ENCODE measurements at regions not wholly inside any gene's neighbourhood (a gene's known extent, or its start where the extent isn't known, plus 50 kb on each side); places are given as distances from the start of the nearest gene placed in this dataset.

DNA sequence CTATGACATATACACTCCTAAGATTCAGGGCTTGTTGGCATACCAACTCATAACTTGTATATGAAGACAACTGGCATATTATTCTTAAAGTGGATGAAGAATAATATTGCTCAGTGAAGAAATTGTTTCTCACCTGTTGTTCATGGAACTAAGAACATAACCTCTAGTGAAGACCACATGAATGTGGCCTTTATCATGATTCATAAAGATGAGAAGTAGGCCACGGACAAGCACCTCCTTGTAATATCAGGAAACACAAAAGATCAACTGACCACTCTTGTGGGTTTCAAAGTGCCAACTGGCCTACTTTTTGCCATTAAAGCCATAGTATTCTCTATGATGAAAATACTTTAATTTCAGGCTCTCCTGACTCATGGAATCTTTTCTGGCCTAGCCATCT lies 407.4 kb downstream of the GRB14 start:
- Histone ChIP-seq H3K36me3 (ENCODE audit: insufficient read depth in 1 of 2, low read depth in 1 of 2) (no peaks in the 10 kb centered on the region), H3K27ac (no peak overlapping the region), H3K27me3 (ENCODE audit: insufficient read depth in 3 of 3, low read length in 2 of 3) (no peaks in the 10 kb centered on the region), H3K4me1 (no peaks in the 10 kb centered on the region), H3K4me3 (no peak overlapping the region), H3K9me3 (no peaks in the 10 kb centered on the region)
- no peak for DNase-seq
- WGBS, 3 donors, result 62 to 79% (median 71%) methylated on average over 1 of the region's 1 CpG
- intact Hi-C loops (cut with DNase I), result no loop called here
- TF ChIP-seq, protein P1, sequence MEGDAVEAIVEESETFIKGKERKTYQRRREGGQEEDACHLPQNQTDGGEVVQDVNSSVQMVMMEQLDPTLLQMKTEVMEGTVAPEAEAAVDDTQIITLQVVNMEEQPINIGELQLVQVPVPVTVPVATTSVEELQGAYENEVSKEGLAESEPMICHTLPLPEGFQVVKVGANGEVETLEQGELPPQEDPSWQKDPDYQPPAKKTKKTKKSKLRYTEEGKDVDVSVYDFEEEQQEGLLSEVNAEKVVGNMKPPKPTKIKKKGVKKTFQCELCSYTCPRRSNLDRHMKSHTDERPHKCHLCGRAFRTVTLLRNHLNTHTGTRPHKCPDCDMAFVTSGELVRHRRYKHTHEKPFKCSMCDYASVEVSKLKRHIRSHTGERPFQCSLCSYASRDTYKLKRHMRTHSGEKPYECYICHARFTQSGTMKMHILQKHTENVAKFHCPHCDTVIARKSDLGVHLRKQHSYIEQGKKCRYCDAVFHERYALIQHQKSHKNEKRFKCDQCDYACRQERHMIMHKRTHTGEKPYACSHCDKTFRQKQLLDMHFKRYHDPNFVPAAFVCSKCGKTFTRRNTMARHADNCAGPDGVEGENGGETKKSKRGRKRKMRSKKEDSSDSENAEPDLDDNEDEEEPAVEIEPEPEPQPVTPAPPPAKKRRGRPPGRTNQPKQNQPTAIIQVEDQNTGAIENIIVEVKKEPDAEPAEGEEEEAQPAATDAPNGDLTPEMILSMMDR (IDR thresholded peaks at IDR 0.05), result no peak
- no peak for ATAC-seq

DNA sequence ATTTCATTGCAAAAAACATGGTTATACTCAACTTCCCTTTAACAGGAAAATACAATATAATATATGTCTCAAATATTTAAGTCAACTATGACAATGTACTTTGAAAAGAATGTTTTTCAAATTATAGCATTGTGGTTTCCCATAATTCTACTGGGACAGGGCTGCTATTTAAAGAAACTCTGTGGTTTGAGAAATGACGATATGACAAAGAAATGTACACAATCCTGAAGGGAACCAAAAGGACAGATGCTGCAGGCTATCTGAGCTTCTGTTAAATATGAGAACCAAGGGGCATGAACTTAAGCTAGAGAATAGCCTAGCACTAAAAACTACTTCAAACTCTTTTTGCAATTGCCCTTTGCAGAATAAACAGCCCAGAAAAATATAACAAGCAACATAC lies 415.9 kb downstream of the GRB14 start:
- intact Hi-C loops (cut with DNase I), result no loop called here
- H3K27me3 ChIP-seq (ENCODE audit: insufficient read depth in 3 of 3, low read length in 2 of 3), result no peaks in the 10 kb centered on the region
- TF ChIP-seq, protein P1 (IDR thresholded peaks at IDR 0.05), result no peak
- no peaks in the 10 kb centered on the region for H3K9me3 ChIP-seq
- H3K4me1 ChIP-seq, result no peaks in the 10 kb centered on the region
- ATAC-seq (no peak), DNase-seq (no peak)
- 0 to 12% (median 9%) methylated on average over 1 of the region's 1 CpG for WGBS, 3 donors
- H3K27ac ChIP-seq, result no peak overlapping the region
- no peaks in the 10 kb centered on the region for H3K36me3 ChIP-seq (ENCODE audit: insufficient read depth in 1 of 2, low read depth in 1 of 2)
- H3K4me3 ChIP-seq, result no peak overlapping the region

DNA sequence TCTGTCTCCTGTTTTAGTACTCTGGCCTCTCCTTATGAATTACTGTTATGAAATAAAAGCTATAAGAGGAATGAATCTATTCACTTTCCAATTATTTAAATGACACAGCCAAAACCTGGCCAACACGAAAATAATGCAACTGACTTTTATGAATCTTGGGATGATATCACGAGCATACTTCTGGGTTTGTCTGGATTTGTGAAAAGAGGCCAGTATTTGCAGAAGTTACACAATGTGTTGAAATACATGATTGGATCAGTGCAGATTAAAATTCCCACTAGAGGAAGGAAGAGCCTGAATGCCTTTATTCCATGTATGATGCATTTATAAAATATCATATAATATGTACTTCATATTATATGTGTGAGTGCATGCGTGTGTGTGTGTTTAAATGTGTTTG lies 418.2 kb downstream of the GRB14 start:
- DNase-seq, result no peak
- no peak overlapping the region for H3K4me3 ChIP-seq
- no peaks in the 10 kb centered on the region for H3K27me3 ChIP-seq (ENCODE audit: insufficient read depth in 3 of 3, low read length in 2 of 3)
- no peaks in the 10 kb centered on the region for H3K9me3 ChIP-seq
- 72 to 86% (median 79%) methylated on average over 3 of the region's 3 CpGs for WGBS, 3 donors
- H3K36me3 ChIP-seq (ENCODE audit: insufficient read depth in 1 of 2, low read depth in 1 of 2), result no peaks in the 10 kb centered on the region
- no peak overlapping the region for H3K27ac ChIP-seq
- no peak for ATAC-seq
- TF ChIP-seq, protein P1 (IDR thresholded peaks at IDR 0.05), result no peak
- intact Hi-C loops (cut with DNase I), result no loop called here
- H3K4me1 ChIP-seq, result no peaks in the 10 kb centered on the region

DNA sequence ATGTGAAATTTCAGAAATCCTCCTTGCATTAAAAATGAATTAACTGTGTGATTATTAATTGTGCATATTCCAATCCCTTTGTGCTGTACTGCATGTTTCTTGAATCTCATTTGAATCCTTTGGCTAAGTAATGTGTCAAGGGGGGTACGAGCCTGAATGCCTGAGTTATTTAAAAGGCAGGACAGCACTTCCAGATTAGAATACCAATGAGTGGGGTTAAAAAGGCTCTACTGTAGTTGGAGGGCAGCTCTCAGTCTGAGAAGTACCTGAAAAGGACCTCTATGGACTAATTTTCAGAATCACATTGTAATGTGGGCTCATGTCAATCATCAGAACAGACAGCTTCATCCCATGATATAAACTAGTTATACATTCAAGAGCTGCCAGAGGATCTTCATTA lies 423.0 kb downstream of the GRB14 start:
- intact Hi-C loops (cut with DNase I), result no loop called here
- no peak overlapping the region for H3K27ac ChIP-seq
- ATAC-seq (no peak), DNase-seq (no peak)
- TF ChIP-seq, protein P1 (IDR thresholded peaks at IDR 0.05), result no peak
- 49 to 66% (median 56%) methylated on average over 1 of the region's 1 CpG for WGBS, 3 donors
- H3K27me3 ChIP-seq (ENCODE audit: insufficient read depth in 3 of 3, low read length in 2 of 3), result no peaks in the 10 kb centered on the region
- H3K9me3 ChIP-seq, result no peaks in the 10 kb centered on the region
- H3K36me3 ChIP-seq (ENCODE audit: insufficient read depth in 1 of 2, low read depth in 1 of 2), result no peaks in the 10 kb centered on the region
- no peaks in the 10 kb centered on the region for H3K4me1 ChIP-seq
- H3K4me3 ChIP-seq, result no peak overlapping the region

DNA sequence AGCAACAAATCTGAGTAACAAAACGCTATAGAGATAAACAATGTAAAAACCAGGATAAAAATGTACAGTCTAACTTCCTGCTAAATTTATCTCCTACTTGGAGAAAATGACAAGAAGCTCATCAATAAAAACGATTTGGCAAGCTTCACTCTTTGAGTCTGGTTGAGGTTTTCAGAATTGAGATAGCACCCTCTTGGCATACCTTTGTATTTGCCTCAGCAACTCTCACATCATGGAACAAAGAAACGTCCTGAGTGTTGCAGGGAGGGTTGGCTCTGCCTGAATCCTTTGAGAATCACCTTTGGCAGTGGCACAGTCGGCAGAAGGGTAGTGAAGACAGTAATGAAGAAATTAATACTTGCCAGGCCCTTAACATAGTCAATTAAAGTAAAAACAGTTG lies 430.6 kb downstream of the GRB14 start:
- intact Hi-C loops (cut with DNase I), result no loop called here
- TF ChIP-seq, protein P1 (IDR thresholded peaks at IDR 0.05), result no peak

More for the DNA sequence above, 430.6 kb downstream of the GRB14 start:
- ATAC-seq (no peak), DNase-seq (no peak)
- no peaks in the 10 kb centered on the region for H3K36me3 ChIP-seq (ENCODE audit: insufficient read depth in 1 of 2, low read depth in 1 of 2)
- WGBS, 3 donors, result 46 to 60% (median 56%) methylated on average over 4 of the region's 4 CpGs
- H3K4me3 ChIP-seq, result no peak overlapping the region
- H3K27ac ChIP-seq, result no peak overlapping the region
- H3K4me1 ChIP-seq, result no peaks in the 10 kb centered on the region
- no peaks in the 10 kb centered on the region for H3K27me3 ChIP-seq (ENCODE audit: insufficient read depth in 3 of 3, low read length in 2 of 3)
- peaks cover 6% of the 10 kb centered on the region for H3K9me3 ChIP-seq

Measured in psoas muscle (tissue), 7 donors.